HEK293 (cell line): ENCODE measurements at regions not wholly inside any gene's neighbourhood (a gene's known extent, or its start where the extent isn't known, plus 50 kb on each side); places are given as distances from the start of the nearest gene placed in this dataset.

ENCODE experiments used
- CTCF ChIA-PET: fragments of 350-600 bp; formaldehyde crosslinking; extraction: SDS; loops from one replicate; lab custom pipeline; 2021; ENCODE audit warnings: antibody characterized with exemption; lab: Yijun Ruan, JAX
- POLR2A ChIA-PET: fragments of 300-600 bp; formaldehyde crosslinking; extraction: SDS; loops from one replicate; lab custom pipeline; 2020; ENCODE audit warnings: antibody characterized with exemption, inconsistent platforms; lab: Yijun Ruan, JAX
- H3K27ac ChIP-seq: fragments of 200-500 bp; sonication (Bioruptor generic); 2 replicates; pipeline ENCODE4 v1.5.1; 2014; ENCODE audit warnings: low read depth, low read length, control low read depth, inconsistent platforms; ENCODE audit errors: extremely low read depth
- H3K36me3 ChIP-seq, 2 experiments: fragments of 200-500 bp in 1 of 2; sonication (Bioruptor generic) in 1 of 2; 1 replicate in 1 of 2; 2 replicates in 1 of 2; pipeline ENCODE4 v1.5.1; 2014 to 2017; ENCODE audit warnings: inconsistent platforms in 2 of 2, low read length in 2 of 2; ENCODE audit not compliant: control insufficient read depth in 2 of 2, insufficient read depth in 1 of 2
- H3K4me1 ChIP-seq: fragments of 200-500 bp; sonication (Bioruptor generic); 2 replicates; pipeline ENCODE4 v1.5.1; 2014; ENCODE audit warnings: mild to moderate bottlenecking, low read length, inconsistent platforms; ENCODE audit not compliant: control insufficient read depth, insufficient read depth
- H3K4me3 ChIP-seq: 2 replicates; pipeline ENCODE4 v1.5.1; 2011; ENCODE audit warnings: low read depth, mild to moderate bottlenecking, control low read depth, low read length, moderate library complexity
- H3K9me3 ChIP-seq: fragments of 200-500 bp; sonication (Bioruptor generic); 2 replicates; pipeline ENCODE4 v1.5.1; 2014; ENCODE audit warnings: low read depth, low read length, inconsistent platforms; ENCODE audit not compliant: control insufficient read depth, insufficient read depth
- EGR2 ChIP-seq: fragments of 450-650 bp; formaldehyde crosslinking; IDR thresholded peaks from 2 replicates; pipeline ENCODE4 v1.5.1; 2016; ENCODE audit warnings: low read depth, missing biosample characterization, missing genetic modification characterization
- HOXA7 ChIP-seq: sonication (generic); formaldehyde crosslinking; IDR thresholded peaks from 2 replicates; pipeline ENCODE4 v1.8.1; 2022; ENCODE audit warnings: missing genetic modification reagents, borderline replicate concordance
- IKZF3 ChIP-seq: fragments of 450-650 bp; IDR thresholded peaks from 2 replicates; pipeline ENCODE4 v1.5.0; 2018; ENCODE audit warnings: missing biosample characterization, mild to moderate bottlenecking, missing genetic modification characterization, moderate library complexity
- PBX3 ChIP-seq: sonication (generic); formaldehyde crosslinking; IDR thresholded peaks from 2 replicates; pipeline ENCODE4 v1.8.1; 2022; ENCODE audit warnings: mild to moderate bottlenecking, moderate library complexity, missing genetic modification reagents
- RBAK ChIP-seq: fragments of 450-650 bp; formaldehyde crosslinking; IDR thresholded peaks from 2 replicates; pipeline ENCODE4 v1.5.1; 2016; ENCODE audit warnings: missing biosample characterization, missing genetic modification characterization
- SP7 ChIP-seq: fragments of 450-650 bp; formaldehyde crosslinking; IDR thresholded peaks from 2 replicates; pipeline ENCODE4 v1.5.1; 2016; ENCODE audit warnings: missing biosample characterization, missing genetic modification characterization
- ZNF114 ChIP-seq: fragments of 450-650 bp; formaldehyde crosslinking; IDR thresholded peaks from 2 replicates; pipeline ENCODE4 v1.5.0; 2017; ENCODE audit warnings: missing biosample characterization, missing genetic modification characterization
- ZNF132 ChIP-seq: fragments of 450-650 bp; formaldehyde crosslinking; IDR thresholded peaks from 2 replicates; pipeline ENCODE4 v1.5.1; 2017; ENCODE audit warnings: missing biosample characterization, missing genetic modification characterization, borderline replicate concordance
- ZNF155 ChIP-seq: fragments of 450-650 bp; formaldehyde crosslinking; IDR thresholded peaks from 2 replicates; pipeline ENCODE4 v1.5.1; 2016; ENCODE audit warnings: missing biosample characterization, missing genetic modification characterization
- ZNF16 ChIP-seq: fragments of 450-650 bp; formaldehyde crosslinking; IDR thresholded peaks from 2 replicates; pipeline ENCODE4 v1.5.1; 2016; ENCODE audit warnings: low read depth, missing biosample characterization, missing genetic modification characterization
- ZNF18 ChIP-seq: fragments of 450-650 bp; formaldehyde crosslinking; IDR thresholded peaks from 2 replicates; pipeline ENCODE4 v1.5.1; 2016; ENCODE audit warnings: missing biosample characterization, missing genetic modification characterization
- ZNF19 ChIP-seq: fragments of 450-650 bp; formaldehyde crosslinking; IDR thresholded peaks from 2 replicates; pipeline ENCODE4; 2016; ENCODE audit warnings: missing biosample characterization, missing genetic modification characterization, low read depth
- ZNF211 ChIP-seq: fragments of 450-650 bp; formaldehyde crosslinking; IDR thresholded peaks from 2 replicates; pipeline ENCODE4 v1.5.1; 2016; ENCODE audit warnings: low read depth, missing biosample characterization, missing genetic modification characterization
- ZNF214 ChIP-seq: fragments of 450-650 bp; formaldehyde crosslinking; IDR thresholded peaks from 2 replicates; pipeline ENCODE4 v1.5.1; 2017; ENCODE audit warnings: missing biosample characterization, mild to moderate bottlenecking, missing genetic modification characterization, borderline replicate concordance
- ZNF311 ChIP-seq: fragments of 450-650 bp; formaldehyde crosslinking; IDR thresholded peaks from 2 replicates; pipeline ENCODE4 v1.5.1; 2017; ENCODE audit warnings: missing biosample characterization, missing genetic modification characterization, borderline replicate concordance
- ZNF324 ChIP-seq: fragments of 450-650 bp; formaldehyde crosslinking; IDR thresholded peaks from 2 replicates; pipeline ENCODE4 v1.5.1; 2016; ENCODE audit warnings: missing biosample characterization, missing genetic modification characterization
- ZNF513 ChIP-seq: fragments of 450-650 bp; IDR thresholded peaks from 2 replicates; pipeline ENCODE4 v1.5.1; 2018; ENCODE audit warnings: missing biosample characterization, missing genetic modification characterization
- ZNF670 ChIP-seq: fragments of 450-650 bp; formaldehyde crosslinking; IDR thresholded peaks from 2 replicates; pipeline ENCODE4 v1.5.1; 2016; ENCODE audit warnings: missing biosample characterization, missing genetic modification characterization, low read depth
- ZNF843 ChIP-seq: fragments of 450-650 bp; formaldehyde crosslinking; IDR thresholded peaks from 2 replicates; pipeline ENCODE4 v1.5.1; 2016; ENCODE audit warnings: missing biosample characterization, missing genetic modification characterization
- ZSCAN18 ChIP-seq: fragments of 450-650 bp; formaldehyde crosslinking; IDR thresholded peaks from 2 replicates; pipeline ENCODE4 v1.5.1; 2016; ENCODE audit warnings: missing biosample characterization, missing genetic modification characterization

- TF ChIP-seq ZNF18 (tag by site-specific recombination) (no peak), ZNF19 (tag by site-specific recombination) (no peak)
- TF ChIP-seq, all 188 proteins: peak for 0
These were observed 199.2 kb downstream of the KIF20B start (continued) for GRCh38 chr10:89900554-89900953.

- TF ChIP-seq ZNF155 (tag by site-specific recombination), result no peak
- no peak for TF ChIP-seq SP7 (tag by site-specific recombination)
- no peak for TF ChIP-seq EGR2 (tag by site-specific recombination)
- no peak for TF ChIP-seq ZNF132 (tag by site-specific recombination)
- no peak for TF ChIP-seq ZNF311 (tag by site-specific recombination)
- no peak for TF ChIP-seq ZNF16 (tag by site-specific recombination)
- no peak for TF ChIP-seq ZNF214
- TF ChIP-seq IKZF3 (tag by site-specific recombination), result no peak
- TF ChIP-seq ZNF114 (tag by site-specific recombination), result no peak
- no peak for TF ChIP-seq HOXA7 (CRISPR knock-in tag)
- no peak for TF ChIP-seq PBX3
- no peak for TF ChIP-seq ZNF670 (tag by site-specific recombination)
- no peak for TF ChIP-seq ZNF843
- TF ChIP-seq ZSCAN18 (tag by site-specific recombination), result no peak
- TF ChIP-seq ZNF513, result no peak
- TF ChIP-seq, all 188 proteins: peak for 0
- CTCF ChIA-PET, result interaction anchor here (0.6 kb wide), 2 partner anchors 109 to 457 kb away, joined by 3 read pairs; no protein-coding TSS in a partner anchor
- no peaks in the 10 kb centered on the region for H3K36me3 ChIP-seq
These were observed 200.5 kb downstream of the KIF20B start for GRCh38 chr10:89901895-89902294.

GRCh38 chr10:89904755-89905154 lies 203.4 kb downstream of the KIF20B start:
- Histone ChIP-seq H3K27ac (no peak overlapping the region), H3K4me3 (no peak overlapping the region), H3K9me3 (no peaks in the 10 kb centered on the region), H3K4me1 (no peaks in the 10 kb centered on the region), H3K36me3 (no peaks in the 10 kb centered on the region)
- ChIA-PET POLR2A (no interaction called here), CTCF (no interaction called here)
- no peak for TF ChIP-seq ZNF211 (tag by site-specific recombination)
- no peak for TF ChIP-seq ZNF513
- TF ChIP-seq ZNF324, result no peak
- TF ChIP-seq RBAK, result no peak

More at GRCh38 chr10:89901895-89902294, 200.5 kb downstream of the KIF20B start:
- no peak overlapping the region for H3K27ac ChIP-seq
- H3K4me1 ChIP-seq, result no peaks in the 10 kb centered on the region
- no peak overlapping the region for H3K4me3 ChIP-seq
- H3K9me3 ChIP-seq, result no peaks in the 10 kb centered on the region
- POLR2A ChIA-PET, result no interaction called here
